T-helper 1 cell (primary cell): ENCODE measurements at regions not wholly inside any gene's neighbourhood (a gene's known extent, or its start where the extent isn't known, plus 50 kb on each side); places are given as distances from the start of the nearest gene placed in this dataset.
"Not testable (repeated sequence)": the region's sequence is repeated elsewhere in the genome, so short reads cannot be mapped to it uniquely, and the experiment has no call there.

ENCODE experiments used
- DNase-seq, 5 donors: peaks; one replicate each; pipeline ENCODE4 v3.0.0-alpha.2; 2012 to 2020

- no peak for DNase-seq
Measured at GRCh38 chr4:66516940-66517339, 846.7 kb upstream of the EPHA5 start.

GRCh38 chr4:66506985-66507384 lies 836.7 kb upstream of the EPHA5 start:
- DNase-seq = no peak

- DNase-seq = no peak
Measured at GRCh38 chr4:66501997-66502396, 831.7 kb upstream of the EPHA5 start.

- no peak for DNase-seq
Measured at GRCh38 chr4:66490729-66491128, 820.4 kb upstream of the EPHA5 start.

- no peak for DNase-seq
Measured at GRCh38 chr4:66489783-66490452, 819.6 kb upstream of the EPHA5 start.

GRCh38 chr4:66489370-66489769 lies 819.1 kb upstream of the EPHA5 start:
- no peak for DNase-seq

GRCh38 chr4:66486068-66486467 lies 815.8 kb upstream of the EPHA5 start:
- no peak for DNase-seq

- DNase-seq = no peak
Measured at GRCh38 chr4:66482186-66482585, 811.9 kb upstream of the EPHA5 start.

GRCh38 chr4:66475596-66475995 lies 805.3 kb upstream of the EPHA5 start:
- DNase-seq = no peak

GRCh38 chr4:66465111-66465510 lies 794.8 kb upstream of the EPHA5 start:
- no peak for DNase-seq

GRCh38 chr4:66462890-66463289 lies 792.6 kb upstream of the EPHA5 start:
- DNase-seq = not testable (repeated sequence)

GRCh38 chr4:66451741-66452140 lies 781.5 kb upstream of the EPHA5 start:
- DNase-seq = no peak

- DNase-seq = no peak
Measured at GRCh38 chr4:66443008-66443407, 772.7 kb upstream of the EPHA5 start.

GRCh38 chr4:66439508-66439907 lies 769.2 kb upstream of the EPHA5 start:
- DNase-seq = no peak

GRCh38 chr4:66433706-66434105 lies 763.4 kb upstream of the EPHA5 start:
- no peak for DNase-seq

GRCh38 chr4:66430856-66431255 lies 760.6 kb upstream of the EPHA5 start:
- no peak for DNase-seq

- DNase-seq = no peak
Measured at GRCh38 chr4:66429276-66429675, 759.0 kb upstream of the EPHA5 start.

- no peak for DNase-seq
Measured at GRCh38 chr4:66416425-66416824, 746.1 kb upstream of the EPHA5 start.

GRCh38 chr4:66404141-66404540 lies 733.9 kb upstream of the EPHA5 start:
- DNase-seq = no peak

- no peak for DNase-seq
Measured at GRCh38 chr4:66376921-66377320, 706.6 kb upstream of the EPHA5 start.

GRCh38 chr4:66376396-66376795 lies 706.1 kb upstream of the EPHA5 start:
- no peak for DNase-seq

GRCh38 chr4:66373268-66373667 lies 703.0 kb upstream of the EPHA5 start:
- DNase-seq = no peak

- no peak for DNase-seq
Measured at GRCh38 chr4:66372706-66373105, 702.4 kb upstream of the EPHA5 start.

- DNase-seq = no peak
Measured at GRCh38 chr4:66367043-66367660, 696.9 kb upstream of the EPHA5 start.

GRCh38 chr4:66360395-66360794 lies 690.1 kb upstream of the EPHA5 start:
- DNase-seq = not testable (repeated sequence)
